GM23248 (cell line): ENCODE measurements at regions not wholly inside any gene's neighbourhood (a gene's known extent, or its start where the extent isn't known, plus 50 kb on each side); places are given as distances from the start of the nearest gene placed in this dataset.

ENCODE experiments used
- DNase-seq: peaks from one replicate; pipeline ENCODE4 v3.0.0-alpha.2; 2015
- H2AFZ ChIP-seq: fragments of 200-600 bp; sonication (generic); 2 replicates; pipeline ENCODE4 v1.6.1; 2016; ENCODE audit warnings: antibody characterized with exemption
- H3F3A ChIP-seq: fragments of 200-600 bp; sonication (generic); 2 replicates; pipeline ENCODE4 v1.6.1; 2016; ENCODE audit warnings: mild to moderate bottlenecking, antibody characterized with exemption, mixed run types; ENCODE audit not compliant: insufficient read depth
- H3K27ac ChIP-seq: fragments of 200-600 bp; sonication (generic); 2 replicates; pipeline ENCODE4 v1.5.1; 2016; ENCODE audit warnings: mild to moderate bottlenecking
- H3K27me3 ChIP-seq: fragments of 200-600 bp; sonication (generic); replicated peaks from 2 replicates; pipeline ENCODE4 v1.6.1; 2016; ENCODE audit warnings: mild to moderate bottlenecking; ENCODE audit not compliant: insufficient read depth
- H3K36me3 ChIP-seq: fragments of 200-600 bp; sonication (generic); 2 replicates; pipeline ENCODE4 v1.6.1; 2016; ENCODE audit warnings: low read depth, mild to moderate bottlenecking
- H3K4me1 ChIP-seq: fragments of 200-600 bp; sonication (generic); 2 replicates; pipeline ENCODE4 v1.6.1; 2016; ENCODE audit warnings: mild to moderate bottlenecking; ENCODE audit not compliant: insufficient read depth
- H3K4me2 ChIP-seq: fragments of 200-600 bp; sonication (generic); one replicate; pipeline ENCODE4 v1.6.1; 2016; ENCODE audit warnings: mild to moderate bottlenecking; ENCODE audit not compliant: unreplicated experiment
- H3K4me3 ChIP-seq: fragments of 200-600 bp; sonication (generic); 2 replicates; pipeline ENCODE4 v1.5.1; 2016; ENCODE audit warnings: mild to moderate bottlenecking
- H3K79me2 ChIP-seq: fragments of 200-600 bp; sonication (generic); 2 replicates; pipeline ENCODE4 v1.6.1; 2016; ENCODE audit warnings: mild to moderate bottlenecking; ENCODE audit not compliant: insufficient read depth
- H3K9ac ChIP-seq: fragments of 200-600 bp; sonication (generic); 2 replicates; pipeline ENCODE4 v1.6.1; 2016; ENCODE audit warnings: mild to moderate bottlenecking
- H3K9me2 ChIP-seq: fragments of 200-600 bp; sonication (generic); 2 replicates; pipeline ENCODE4 v1.6.1; 2016; ENCODE audit warnings: mixed run types, mild to moderate bottlenecking, moderate library complexity; ENCODE audit not compliant: insufficient read depth
- H3K9me3 ChIP-seq: fragments of 200-600 bp; sonication (generic); one replicate; pipeline ENCODE4 v1.6.1; 2017; ENCODE audit warnings: low read depth
- H4K20me1 ChIP-seq: fragments of 200-600 bp; sonication (generic); 2 replicates; pipeline ENCODE4 v1.6.0; 2016; ENCODE audit not compliant: insufficient read depth
- EZH2 ChIP-seq: fragments of 200-600 bp; sonication (generic); IDR thresholded peaks from 2 replicates; pipeline ENCODE4 v1.6.1; 2018; ENCODE audit warnings: antibody characterized with exemption, mild to moderate bottlenecking; ENCODE audit not compliant: insufficient read depth, poor library complexity, severe bottlenecking
- EZH2phosphoT487 ChIP-seq: fragments of 200-600 bp; sonication (generic); IDR thresholded peaks from 2 replicates; pipeline ENCODE4 v1.6.1; 2018; ENCODE audit warnings: antibody characterized with exemption, moderate library complexity, mild to moderate bottlenecking, low read depth; ENCODE audit not compliant: insufficient read depth
- WGBS, 2 experiments: methylation state at CpG; one replicate each; pipeline ENCODE4 v1.1.6; 2015 to 2017; ENCODE audit warnings: low lambda C conversion rate in 2 of 2, low coverage in 1 of 2; ENCODE audit errors: missing lambda C conversion rate in 2 of 2; 5-methylcytosine and 5-hydroxymethylcytosine counted together
- in situ Hi-C: fragments of 300-500 bp; cut with MboI; formaldehyde crosslinking; loops from 2 replicates; pipeline ENCODE4 v1.15.0; 2020

DNA sequence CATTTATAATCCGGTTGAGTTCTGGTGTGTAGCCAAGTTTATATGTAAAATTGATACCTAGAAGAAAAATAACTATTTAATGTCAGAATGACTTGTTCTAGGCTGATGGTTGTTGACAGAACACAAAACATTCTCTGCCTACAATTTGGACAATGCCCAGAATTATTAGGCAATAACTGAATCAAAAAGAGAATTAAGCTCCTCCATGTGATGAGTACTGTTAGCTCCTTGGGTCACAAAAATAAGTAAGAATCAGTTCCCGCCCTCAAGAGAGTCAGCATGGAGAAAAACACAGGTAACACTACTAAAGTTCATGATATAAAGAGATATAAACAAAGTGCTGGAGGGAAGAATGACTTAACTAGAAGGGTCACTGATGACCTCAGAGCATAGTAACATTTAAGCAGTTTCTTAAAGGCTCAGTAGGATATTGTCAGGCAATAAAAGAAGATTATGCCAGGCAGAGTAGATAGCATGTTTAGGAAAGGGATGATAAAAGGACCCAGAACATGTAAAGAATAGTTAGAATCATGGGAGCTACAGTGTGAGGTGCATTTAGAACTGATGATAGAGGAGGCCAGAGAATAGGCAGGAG is 200.5 kb upstream of the ACTBL2 start:
- no peaks in the 10 kb centered on the region for H3K9me2 ChIP-seq
- no peaks in the 10 kb centered on the region for H3K79me2 ChIP-seq
- no peak overlapping the region for H3K27ac ChIP-seq
- H3K36me3 ChIP-seq, result no peaks in the 10 kb centered on the region
- no peaks in the 10 kb centered on the region for H3K4me1 ChIP-seq
- no peak overlapping the region for H3K4me2 ChIP-seq
- no peaks in the 10 kb centered on the region for H4K20me1 ChIP-seq
- H3K9ac ChIP-seq, result no peak overlapping the region
- H3F3A ChIP-seq, result no peaks in the 10 kb centered on the region
- DNase-seq, result no peak
- no peak overlapping the region for H3K4me3 ChIP-seq
- in situ Hi-C loops, result no loop called here
- no peak overlapping the region for H2AFZ ChIP-seq
- no peaks in the 10 kb centered on the region for H3K27me3 ChIP-seq
- no peaks in the 10 kb centered on the region for H3K9me3 ChIP-seq
- TF ChIP-seq EZH2phosphoT487 (no peak), EZH2 (no peak)
- 84 to 92% methylated on average over 2 of the region's 2 CpGs for WGBS, 2 experiments

DNA sequence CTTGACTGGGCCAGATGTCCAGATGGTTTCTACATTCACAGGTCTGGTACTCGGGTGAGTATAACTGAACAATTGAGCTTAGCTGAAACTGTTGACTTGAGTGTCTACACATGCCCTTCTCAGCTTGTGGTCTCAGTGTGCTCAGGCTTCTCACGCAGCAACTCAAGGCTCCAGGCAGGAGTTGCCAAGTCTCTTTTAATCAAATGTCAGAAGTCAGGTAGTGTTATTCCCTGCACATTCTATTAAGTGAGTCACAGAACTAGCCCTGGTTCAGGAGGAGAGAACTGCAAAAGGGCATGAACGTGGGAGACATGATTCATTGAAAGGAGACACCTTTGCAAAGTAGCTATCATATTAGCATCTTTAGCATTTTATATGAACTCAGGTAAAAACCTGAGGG is 199.3 kb upstream of the ACTBL2 start:
- 70 to 71% methylated on average over 3 of the region's 3 CpGs for WGBS, 2 experiments
- Histone ChIP-seq H3K36me3 (no peaks in the 10 kb centered on the region), H3K4me2 (no peak overlapping the region), H3K27ac (no peak overlapping the region), H3F3A (no peaks in the 10 kb centered on the region), H3K9me3 (no peaks in the 10 kb centered on the region), H3K79me2 (no peaks in the 10 kb centered on the region), H3K9ac (no peak overlapping the region), H3K27me3 (no peaks in the 10 kb centered on the region), H3K9me2 (no peaks in the 10 kb centered on the region), H3K4me3 (no peak overlapping the region), H3K4me1 (no peaks in the 10 kb centered on the region), H2AFZ (no peak overlapping the region), H4K20me1 (no peaks in the 10 kb centered on the region)
- in situ Hi-C loops, result no loop called here
- DNase-seq, result no peak
- TF ChIP-seq EZH2 (no peak), EZH2phosphoT487 (no peak)

DNA sequence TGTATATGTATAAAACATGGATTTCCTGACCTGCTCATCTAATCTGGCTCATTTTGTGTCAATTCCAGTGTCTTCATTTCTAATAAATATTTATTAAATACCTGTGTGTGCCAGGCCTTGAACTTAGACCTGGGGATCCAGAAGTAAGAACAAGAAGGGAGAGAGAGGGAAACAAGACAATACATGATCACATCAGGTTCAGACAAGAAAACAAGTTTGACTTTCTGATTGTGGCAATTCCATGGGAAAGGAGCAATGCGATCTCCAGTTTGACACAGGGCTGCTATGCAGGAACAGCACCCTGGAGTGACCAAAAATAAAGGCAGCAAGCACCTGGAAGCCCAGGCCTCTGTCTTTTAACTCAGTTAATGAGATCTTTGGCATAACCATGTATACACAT is 198.1 kb upstream of the ACTBL2 start:
- Histone ChIP-seq H3K9ac (no peak overlapping the region), H3K4me3 (no peak overlapping the region), H3K27ac (no peak overlapping the region), H3K27me3 (no peaks in the 10 kb centered on the region), H3K36me3 (no peaks in the 10 kb centered on the region), H3K4me2 (no peak overlapping the region), H2AFZ (no peak overlapping the region), H4K20me1 (no peaks in the 10 kb centered on the region), H3K9me3 (no peaks in the 10 kb centered on the region), H3K79me2 (no peaks in the 10 kb centered on the region), H3K9me2 (no peaks in the 10 kb centered on the region), H3F3A (no peaks in the 10 kb centered on the region), H3K4me1 (no peaks in the 10 kb centered on the region)
- in situ Hi-C loops, result no loop called here
- WGBS, 2 experiments, result 63 to 72% methylated on average over 1 of the region's 1 CpG
- TF ChIP-seq EZH2 (no peak), EZH2phosphoT487 (no peak)
- no peak for DNase-seq

DNA sequence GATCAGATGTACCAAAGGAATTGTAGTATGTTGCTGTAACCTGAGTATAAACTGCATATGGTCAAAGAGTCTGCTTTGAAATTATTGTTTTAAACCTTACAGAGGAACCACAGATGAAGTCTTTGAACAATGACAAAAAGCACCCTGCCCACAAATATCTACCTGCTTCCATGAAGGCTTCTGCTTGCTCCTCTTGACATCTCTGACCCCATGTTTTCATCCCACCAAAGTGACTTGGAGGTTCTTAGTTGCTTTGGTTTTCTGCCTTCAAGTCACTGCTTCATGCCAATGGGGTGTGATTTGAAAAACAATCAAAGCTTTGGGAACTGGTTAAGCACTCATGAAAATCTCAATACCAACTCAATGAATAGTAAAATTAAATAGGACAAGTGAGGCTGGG is 194.6 kb upstream of the ACTBL2 start:
- no peak overlapping the region for H3K9ac ChIP-seq
- H4K20me1 ChIP-seq, result no peaks in the 10 kb centered on the region
- DNase-seq, result no peak
- H3K9me3 ChIP-seq, result no peaks in the 10 kb centered on the region
- H3K27me3 ChIP-seq, result no peaks in the 10 kb centered on the region
- no peak overlapping the region for H2AFZ ChIP-seq
- in situ Hi-C loops, result no loop called here
- H3K4me2 ChIP-seq, result no peak overlapping the region
- TF ChIP-seq EZH2 (no peak), EZH2phosphoT487 (no peak)
- no peaks in the 10 kb centered on the region for H3K79me2 ChIP-seq
- H3K4me1 ChIP-seq, result no peaks in the 10 kb centered on the region
- H3K36me3 ChIP-seq, result no peaks in the 10 kb centered on the region
- H3K9me2 ChIP-seq, result no peaks in the 10 kb centered on the region
- no peak overlapping the region for H3K4me3 ChIP-seq
- H3F3A ChIP-seq, result no peaks in the 10 kb centered on the region
- no peak overlapping the region for H3K27ac ChIP-seq
